IMR-90 (cell line): ENCODE measurements at regions not wholly inside any gene's neighbourhood (a gene's known extent, or its start where the extent isn't known, plus 50 kb on each side); places are given as distances from the start of the nearest gene placed in this dataset.
A peak's percentile ranks its signal among the peaks of the same experiment; 100 is the strongest.

Experiments used
- ATAC-seq: fragments of 200-7000 bp; cut with Tn5 transposase; 2 replicates; pipeline ENCODE4 v1.9.1; 2020; ENCODE audit warnings: low read depth, mild to moderate bottlenecking, moderate library complexity
- BruUV-seq: library from RNA; stranded (reverse); fragments of 400-500 nt; replicated peaks from 2 replicates; lab custom pipeline; 2021; lab: Mats Ljungman, UMichigan
- CTCF ChIA-PET: fragments of 300-600 bp; formaldehyde crosslinking; extraction: SDS; loops from one replicate; lab custom pipeline; 2021; ENCODE audit warnings: antibody characterized with exemption; lab: Yijun Ruan, JAX
- POLR2A ChIA-PET: fragments of 300-600 bp; sonication (Branson Sonifier 250); formaldehyde crosslinking; loops from one replicate; lab custom pipeline; 2022; ENCODE audit warnings: antibody characterized with exemption; ENCODE audit not compliant: unreplicated experiment; lab: Charles Lee
- DNase-seq: peaks from one replicate; pipeline ENCODE4 v3.0.0; 2013
- H2AFZ ChIP-seq: replicated peaks from 2 replicates; pipeline ENCODE3; 2013; ENCODE audit warnings: low read length, mild to moderate bottlenecking; ENCODE audit not compliant: poor library complexity
- H2AK5ac ChIP-seq: 2 replicates; pipeline ENCODE4 v1.6.1; 2013; ENCODE audit warnings: low read depth, low read length, inconsistent platforms
- H2AK9ac ChIP-seq: replicated peaks from 2 replicates; pipeline ENCODE3; 2013; ENCODE audit warnings: mild to moderate bottlenecking, low read depth, low read length, moderate library complexity; ENCODE audit not compliant: poor library complexity
- H2BK120ac ChIP-seq: 2 replicates; pipeline ENCODE4 v1.6.1; 2013; ENCODE audit warnings: low read depth, low read length, inconsistent platforms
- H2BK15ac ChIP-seq: 3 replicates; pipeline ENCODE4 v1.6.1; 2013; ENCODE audit warnings: low read depth, low read length, inconsistent platforms
- H2BK20ac ChIP-seq: 2 replicates; pipeline ENCODE4 v1.6.1; 2013; ENCODE audit warnings: low read depth, mild to moderate bottlenecking, inconsistent platforms, low read length, moderate library complexity
- H2BK5ac ChIP-seq: 2 replicates; pipeline ENCODE4 v1.6.1; 2013; ENCODE audit warnings: mild to moderate bottlenecking, low read depth, low read length, inconsistent platforms; ENCODE audit not compliant: poor library complexity, severe bottlenecking
- H3K14ac ChIP-seq: replicated peaks from 2 replicates; pipeline ENCODE4 v1.6.1; 2013; ENCODE audit warnings: low read depth, low read length, inconsistent platforms
- H3K18ac ChIP-seq: 2 replicates; pipeline ENCODE4 v1.6.1; 2013; ENCODE audit warnings: low read depth, low read length, control low read depth
- H3K23ac ChIP-seq: 2 replicates; pipeline ENCODE4 v1.6.1; 2013; ENCODE audit warnings: low read depth, low read length, inconsistent platforms
- H3K27ac ChIP-seq: 2 replicates; pipeline ENCODE4 v1.5.1; 2013; ENCODE audit warnings: mild to moderate bottlenecking, control low read depth, low read length; ENCODE audit not compliant: insufficient read depth
- H3K27me3 ChIP-seq: 2 replicates; pipeline ENCODE4 v1.6.1; 2013; ENCODE audit warnings: low read length; ENCODE audit not compliant: control insufficient read depth, insufficient read depth
- H3K36me3 ChIP-seq: 2 replicates; pipeline ENCODE4 v1.6.1; 2013; ENCODE audit warnings: low read length, mixed read lengths; ENCODE audit not compliant: control insufficient read depth, insufficient read depth
- H3K4ac ChIP-seq: 2 replicates; pipeline ENCODE4 v1.6.1; 2013; ENCODE audit warnings: low read depth, low read length, inconsistent platforms
- H3K4me1 ChIP-seq: 2 replicates; pipeline ENCODE4 v1.6.1; 2013; ENCODE audit warnings: low read length, mixed read lengths; ENCODE audit not compliant: control insufficient read depth, insufficient read depth
- H3K4me2 ChIP-seq: 2 replicates; pipeline ENCODE4 v1.6.1; 2013; ENCODE audit warnings: low read depth, mild to moderate bottlenecking, control low read depth, low read length, moderate library complexity
- H3K4me3 ChIP-seq: 2 replicates; pipeline ENCODE4 v1.5.1; 2013; ENCODE audit warnings: low read depth, mild to moderate bottlenecking, control low read depth, low read length, moderate library complexity; ENCODE audit not compliant: insufficient read depth
- H3K56ac ChIP-seq: 2 replicates; pipeline ENCODE4 v1.6.1; 2013; ENCODE audit warnings: low read length, inconsistent platforms; ENCODE audit not compliant: insufficient read depth; ENCODE audit errors: extremely low read depth
- H3K79me1 ChIP-seq, 2 experiments: 2 replicates each; pipeline ENCODE4 v1.6.1; 2013; ENCODE audit warnings: low read length in 2 of 2, inconsistent platforms in 1 of 2, low read depth in 1 of 2
- H3K9ac ChIP-seq: 2 replicates; pipeline ENCODE4 v1.6.1; 2013; ENCODE audit warnings: low read depth, low read length, control low read depth
- H3K9me1 ChIP-seq: 2 replicates; pipeline ENCODE4 v1.6.1; 2013; ENCODE audit warnings: low read length, inconsistent platforms; ENCODE audit not compliant: insufficient read depth
- H3K9me3 ChIP-seq: 2 replicates; pipeline ENCODE4 v1.6.1; 2013; ENCODE audit warnings: low read length; ENCODE audit not compliant: control insufficient read depth, insufficient read depth
- H4K20me1 ChIP-seq: 2 replicates; pipeline ENCODE4 v1.6.1; 2013; ENCODE audit warnings: low read length, inconsistent platforms; ENCODE audit not compliant: insufficient read depth
- H4K5ac ChIP-seq: 2 replicates; pipeline ENCODE4 v1.6.1; 2013; ENCODE audit warnings: mild to moderate bottlenecking, low read depth, low read length, control low read depth
- H4K8ac ChIP-seq, 2 experiments: 2 replicates each; pipeline ENCODE4 v1.6.1; 2013; ENCODE audit warnings: low read depth in 2 of 2, low read length in 2 of 2, control low read depth in 1 of 2, inconsistent platforms in 1 of 2
- H4K91ac ChIP-seq: 2 replicates; pipeline ENCODE4 v1.6.1; 2013; ENCODE audit warnings: low read depth, low read length, inconsistent platforms; ENCODE audit not compliant: insufficient read depth
- BHLHE40 ChIP-seq: fragments of 150-350 bp; IDR thresholded peaks from 2 replicates; pipeline ENCODE4 v1.6.1; 2016; ENCODE audit warnings: mild to moderate bottlenecking, low read depth, low read length
- CEBPB ChIP-seq: IDR thresholded peaks from 2 replicates; pipeline ENCODE4 v1.6.1; 2012; ENCODE audit warnings: low read depth, low read length, improper control_type of control experiment
- CHD1 ChIP-seq: IDR thresholded peaks from 2 replicates; pipeline ENCODE4 v1.6.1; 2012; ENCODE audit warnings: low read depth, low read length, improper control_type of control experiment
- CTCF ChIP-seq: conservative IDR thresholded peaks from 2 replicates; pipeline ENCODE4 v1.5.1; 2012; ENCODE audit warnings: mild to moderate bottlenecking, low read depth, low read length, improper control_type of control experiment
- FOS ChIP-seq: fragments of 150-350 bp; IDR thresholded peaks from 2 replicates; pipeline ENCODE4 v1.6.1; 2016; ENCODE audit warnings: low read depth, low read length
- MAFK ChIP-seq: IDR thresholded peaks from 2 replicates; pipeline ENCODE4 v1.6.1; 2012; ENCODE audit warnings: low read depth, low read length, improper control_type of control experiment
- MAZ ChIP-seq: IDR thresholded peaks from 2 replicates; pipeline ENCODE4 v1.6.1; 2012; ENCODE audit warnings: low read depth, mild to moderate bottlenecking, low read length, improper control_type of control experiment, moderate library complexity, borderline replicate concordance
- MXI1 ChIP-seq: IDR thresholded peaks from 2 replicates; pipeline ENCODE4 v1.6.1; 2012; ENCODE audit warnings: low read depth, mild to moderate bottlenecking, low read length, moderate library complexity, borderline replicate concordance
- NFE2L2 ChIP-seq: fragments of 150-350 bp; IDR thresholded peaks from 2 replicates; pipeline ENCODE4 v1.6.1; 2016; ENCODE audit warnings: low read depth, mild to moderate bottlenecking, low read length
- POLR2A ChIP-seq: IDR thresholded peaks from 2 replicates; pipeline ENCODE4 v1.6.1; 2012; ENCODE audit warnings: mild to moderate bottlenecking, low read depth, low read length
- RAD21 ChIP-seq: IDR thresholded peaks from 2 replicates; pipeline ENCODE4 v1.6.1; 2012; ENCODE audit warnings: low read length, improper control_type of control experiment
- RCOR1 ChIP-seq: IDR thresholded peaks from 2 replicates; pipeline ENCODE4 v1.6.1; 2012; ENCODE audit warnings: mild to moderate bottlenecking, low read length, improper control_type of control experiment; ENCODE audit not compliant: insufficient replicate concordance
- RFX5 ChIP-seq: IDR thresholded peaks from 2 replicates; pipeline ENCODE4 v1.8.0; 2012; ENCODE audit warnings: low read depth, mild to moderate bottlenecking, low read length, moderate library complexity
- SMC3 ChIP-seq: fragments of 150-350 bp; IDR thresholded peaks from 2 replicates; pipeline ENCODE4 v1.6.1; 2016; ENCODE audit warnings: low read depth, mild to moderate bottlenecking, antibody characterized with exemption, low read length, moderate library complexity
- USF2 ChIP-seq: fragments of 150-350 bp; IDR thresholded peaks from 2 replicates; pipeline ENCODE4 v1.6.1; 2017; ENCODE audit warnings: mild to moderate bottlenecking, antibody characterized with exemption, low read length, low read depth
- WGBS, 2 experiments: methylation state at CpG; one replicate each; pipeline versions ENCODE4 v1.1.5 to v1.1.7; 2013; ENCODE audit warnings: missing lambda C conversion rate in 2 of 2; ENCODE audit not compliant: insufficient read length in 1 of 2; ENCODE audit errors: extremely low coverage in 2 of 2; 5-methylcytosine and 5-hydroxymethylcytosine counted together
- dilution Hi-C: fragments of 300-500 bp; cut with HindIII; formaldehyde crosslinking; loops from one replicate; pipeline ENCODE4 v1.14.3; 2018; ENCODE audit warnings: low sequenced_read_pairs; ENCODE audit not compliant: unreplicated experiment
- in situ Hi-C: fragments of 300-500 bp; cut with MboI; formaldehyde crosslinking; loops from 3 replicates; pipeline ENCODE4 v1.14.3; 2019; ENCODE audit warnings: low sequenced_read_pairs, inconsistent platforms, mixed read lengths
- intact Hi-C: fragments of 100-400 bp; cut with micrococcal nuclease; formaldehyde crosslinking; loops from 2 replicates; pipeline ENCODE4 v1.10.0; 2022
- TF ChIP-seq, protein P1 (sequence below): fragments of 150-350 bp; IDR thresholded peaks from 2 replicates; pipeline ENCODE4 v1.6.1; 2016; ENCODE audit warnings: low read depth, mild to moderate bottlenecking, low read length, moderate library complexity, borderline replicate concordance

- H3K9ac ChIP-seq, result no peak overlapping the region
- TF ChIP-seq POLR2A (no peak), FOS (no peak), RFX5 (no peak), MAZ (no peak), USF2 (no peak), MAFK (no peak), CTCF (no peak), CEBPB (no peak), RAD21 (no peak), MXI1 (no peak), SMC3 (no peak), NFE2L2 (no peak), RCOR1 (no peak), BHLHE40 (no peak), CHD1 (no peak)
- TF ChIP-seq, protein P1, sequence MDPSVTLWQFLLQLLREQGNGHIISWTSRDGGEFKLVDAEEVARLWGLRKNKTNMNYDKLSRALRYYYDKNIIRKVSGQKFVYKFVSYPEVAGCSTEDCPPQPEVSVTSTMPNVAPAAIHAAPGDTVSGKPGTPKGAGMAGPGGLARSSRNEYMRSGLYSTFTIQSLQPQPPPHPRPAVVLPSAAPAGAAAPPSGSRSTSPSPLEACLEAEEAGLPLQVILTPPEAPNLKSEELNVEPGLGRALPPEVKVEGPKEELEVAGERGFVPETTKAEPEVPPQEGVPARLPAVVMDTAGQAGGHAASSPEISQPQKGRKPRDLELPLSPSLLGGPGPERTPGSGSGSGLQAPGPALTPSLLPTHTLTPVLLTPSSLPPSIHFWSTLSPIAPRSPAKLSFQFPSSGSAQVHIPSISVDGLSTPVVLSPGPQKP, result no peak
- DNase-seq (no peak), ATAC-seq (no peak)
- no peaks in the 10 kb centered on the region for H3K4me1 ChIP-seq
- CTCF ChIA-PET, result no interaction called here
- dilution Hi-C loops, result no loop called here
- H4K5ac ChIP-seq, result no peak overlapping the region
- H3K36me3 ChIP-seq, result no peaks in the 10 kb centered on the region
- no peak overlapping the region for H3K23ac ChIP-seq
- H2BK15ac ChIP-seq, result no peak overlapping the region
- no peak overlapping the region for H2BK5ac ChIP-seq
- intact Hi-C loops, result no loop called here
- no peak overlapping the region for H3K27ac ChIP-seq
- H4K20me1 ChIP-seq, result no peaks in the 10 kb centered on the region
- H3K9me3 ChIP-seq, result peaks cover 6% of the 10 kb centered on the region
- H2BK20ac ChIP-seq, result no peak overlapping the region
- no peak overlapping the region for H3K14ac ChIP-seq
- POLR2A ChIA-PET, result no interaction called here
- H2AFZ ChIP-seq, result peak overlapping the region; percentile 43
- H4K91ac ChIP-seq, result no peak overlapping the region
- 92% methylated on average over 7 of the region's 18 CpGs; no CpG with 5 or more reads in 1 of the 2 experiments for WGBS, 2 experiments
- H3K4me3 ChIP-seq, result no peak overlapping the region
- no peak overlapping the region for H2AK9ac ChIP-seq
- no peaks in the 10 kb centered on the region for H3K79me1 ChIP-seq
- no peak overlapping the region for H2BK120ac ChIP-seq
- H2AK5ac ChIP-seq, result no peak overlapping the region
- H3K56ac ChIP-seq, result no peak overlapping the region
- H3K18ac ChIP-seq, result no peak overlapping the region
- H3K4me2 ChIP-seq, result no peak overlapping the region
- no peaks in the 10 kb centered on the region for H3K27me3 ChIP-seq
- in situ Hi-C loops, result no loop called here
- H3K4ac ChIP-seq, result no peak overlapping the region
- no peak overlapping the region for H4K8ac ChIP-seq
- no peaks in the 10 kb centered on the region for H3K9me1 ChIP-seq
- no TSS peak for BruUV-seq
These were observed 66.5 kb upstream of the IRX4 start for GRCh38 chr5:1949253-1949652.
